Activated T-cell treated with anti-CD3 and anti-CD28 coated beads, Interleukin-2, amount 50 U/mL, for 72 hours (primary cell): ENCODE measurements at regions not wholly inside any gene's neighbourhood (a gene's known extent, or its start where the extent isn't known, plus 50 kb on each side); places are given as distances from the start of the nearest gene placed in this dataset.

Experiments used
- ATAC-seq, 2 donors: fragments of 150-1000 bp; cut with Tn5 transposase; replicated peaks in 1 of 2; 2 replicates each; pipeline ENCODE4 v1.10.0; 2021; ENCODE audit warnings: moderate library complexity in 2 of 2, mild to moderate bottlenecking in 1 of 2
- DNase-seq, 2 donors: peaks; one replicate each; pipeline ENCODE4 v3.0.0; 2021 to 2022; ENCODE audit warnings: mixed read lengths in 1 of 2
- H3K27ac Mint-ChIP-seq: one replicate; pipeline ENCODE4 v1.8.0; 2022; ENCODE audit warnings: mild to moderate bottlenecking, moderate library complexity, mixed read lengths
- H3K27me3 Mint-ChIP-seq: one replicate; pipeline ENCODE4 v1.8.0; 2022; ENCODE audit warnings: low read depth, mixed read lengths
- H3K36me3 Mint-ChIP-seq, 2 donors: one replicate each; pipeline ENCODE4 v1.8.0; 2022; ENCODE audit warnings: mixed read lengths in 2 of 2, mild to moderate bottlenecking in 1 of 2; ENCODE audit not compliant: insufficient read depth in 2 of 2
- H3K4me1 Mint-ChIP-seq: one replicate; pipeline ENCODE4 v1.8.0; 2022; ENCODE audit warnings: low read depth, mixed read lengths
- H3K4me3 Mint-ChIP-seq, 2 donors: one replicate each; pipeline ENCODE4 v1.8.0; 2022; ENCODE audit warnings: mild to moderate bottlenecking in 2 of 2, mixed read lengths in 2 of 2, moderate library complexity in 2 of 2
- H3K9me3 Mint-ChIP-seq, 2 donors: one replicate each; pipeline ENCODE4 v1.8.0; 2022; ENCODE audit warnings: mixed read lengths in 2 of 2

- Mint-ChIP-seq H3K27me3 (no peaks in the 10 kb centered on the region), H3K36me3 (no peaks in the 10 kb centered on the region), H3K9me3 (no peaks in the 10 kb centered on the region), H3K4me1 (peaks cover 7% of the 10 kb centered on the region), H3K4me3 (no peak overlapping the region), H3K27ac (no peak overlapping the region)
- DNase-seq, result no peak
- ATAC-seq, result no peak
These were observed 152.9 kb downstream of the SNX19 start for GRCh38 chr11:130763087-130763980.

- Mint-ChIP-seq H3K36me3 (no peaks in the 10 kb centered on the region), H3K27ac (no peak overlapping the region), H3K9me3 (no peaks in the 10 kb centered on the region), H3K4me1 (peaks cover 7% of the 10 kb centered on the region), H3K4me3 (no peak overlapping the region), H3K27me3 (no peaks in the 10 kb centered on the region)
- no peak for ATAC-seq
- DNase-seq, result no peak
These were observed 150.9 kb downstream of the SNX19 start for GRCh38 chr11:130765406-130765805.

- Mint-ChIP-seq H3K9me3 (no peaks in the 10 kb centered on the region), H3K27me3 (no peaks in the 10 kb centered on the region), H3K4me3 (no peak overlapping the region), H3K36me3 (no peaks in the 10 kb centered on the region), H3K27ac (no peak overlapping the region), H3K4me1 (peaks cover 7% of the 10 kb centered on the region)
- DNase-seq, result no peak
- ATAC-seq, result no peak
These were observed 150.2 kb downstream of the SNX19 start for GRCh38 chr11:130765951-130766649.

GRCh38 chr11:130766650-130767565, 149.4 kb downstream of the SNX19 start:
- Mint-ChIP-seq H3K9me3 (no peaks in the 10 kb centered on the region), H3K4me1 (peaks cover 7% of the 10 kb centered on the region), H3K27me3 (no peaks in the 10 kb centered on the region), H3K27ac (no peak overlapping the region), H3K4me3 (no peak overlapping the region), H3K36me3 (no peaks in the 10 kb centered on the region)
- DNase-seq (no peak), ATAC-seq (no peak)

- H3K27me3 Mint-ChIP-seq, result no peaks in the 10 kb centered on the region
- no peak overlapping the region for H3K4me3 Mint-ChIP-seq
- H3K9me3 Mint-ChIP-seq, result no peaks in the 10 kb centered on the region
- DNase-seq, result no peak
- no peaks in the 10 kb centered on the region for H3K36me3 Mint-ChIP-seq
- no peak for ATAC-seq
- peaks cover 7% of the 10 kb centered on the region for H3K4me1 Mint-ChIP-seq
- no peak overlapping the region for H3K27ac Mint-ChIP-seq
These were observed 146.3 kb downstream of the SNX19 start for GRCh38 chr11:130769782-130770535.

DNA sequence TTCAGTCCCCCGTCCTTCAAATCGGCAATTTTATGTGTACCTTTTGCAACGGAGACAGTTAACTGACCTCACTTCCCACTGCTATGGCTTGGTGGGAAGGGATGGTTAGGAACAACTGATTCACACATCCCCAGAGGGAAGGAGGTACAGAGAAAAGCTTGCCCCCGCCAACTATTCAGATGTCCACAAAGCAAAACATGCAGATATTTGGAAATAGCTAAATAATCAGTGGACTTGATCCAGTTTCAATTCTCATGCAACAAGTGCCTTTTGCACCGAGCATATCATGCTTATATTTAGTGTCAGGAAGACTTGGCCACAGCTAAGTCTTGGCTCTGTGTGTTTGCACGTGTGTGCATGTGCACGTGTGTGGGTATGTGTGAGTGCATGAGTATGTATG, 144.6 kb downstream of the SNX19 start:
- Mint-ChIP-seq H3K27me3 (no peaks in the 10 kb centered on the region), H3K4me3 (no peak overlapping the region), H3K27ac (no peak overlapping the region), H3K9me3 (no peaks in the 10 kb centered on the region), H3K36me3 (no peaks in the 10 kb centered on the region), H3K4me1 (no peaks in the 10 kb centered on the region)
- no peak for ATAC-seq
- DNase-seq, result no peak

GRCh38 chr11:130772266-130773227, 143.7 kb downstream of the SNX19 start:
- no peak overlapping the region for H3K27ac Mint-ChIP-seq
- H3K4me1 Mint-ChIP-seq, result no peaks in the 10 kb centered on the region
- ATAC-seq, result no peak
- H3K4me3 Mint-ChIP-seq, result no peak overlapping the region
- DNase-seq, result no peak
- no peaks in the 10 kb centered on the region for H3K36me3 Mint-ChIP-seq
- H3K27me3 Mint-ChIP-seq, result no peaks in the 10 kb centered on the region
- H3K9me3 Mint-ChIP-seq, result no peaks in the 10 kb centered on the region

- Mint-ChIP-seq H3K27ac (no peak overlapping the region), H3K4me3 (no peak overlapping the region), H3K4me1 (no peaks in the 10 kb centered on the region), H3K9me3 (no peaks in the 10 kb centered on the region), H3K27me3 (no peaks in the 10 kb centered on the region), H3K36me3 (no peaks in the 10 kb centered on the region)
- no peak for DNase-seq
- no peak for ATAC-seq
These were observed 142.9 kb downstream of the SNX19 start for GRCh38 chr11:130773244-130773820.

DNA sequence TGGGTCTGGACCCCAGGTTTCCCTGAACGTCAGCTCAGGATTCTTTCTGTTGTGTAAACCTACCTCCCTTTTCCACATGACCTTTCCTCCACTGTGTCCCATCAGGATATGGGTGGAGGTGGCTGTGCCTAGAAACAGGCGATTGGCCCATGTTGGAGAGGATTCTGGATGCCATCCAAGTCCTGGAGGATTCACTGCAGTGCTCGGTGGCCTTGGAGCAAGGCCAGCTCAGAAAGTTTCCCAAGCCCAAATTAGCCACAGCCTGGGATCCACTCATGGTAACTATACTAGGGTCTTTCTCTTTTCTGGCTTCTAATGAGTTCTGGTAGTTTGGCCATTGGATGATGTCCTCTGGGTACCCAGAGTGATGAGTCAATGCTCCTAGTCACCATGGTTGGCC, 141.6 kb downstream of the SNX19 start:
- no peaks in the 10 kb centered on the region for H3K36me3 Mint-ChIP-seq
- no peak overlapping the region for H3K27ac Mint-ChIP-seq
- no peaks in the 10 kb centered on the region for H3K27me3 Mint-ChIP-seq
- H3K4me1 Mint-ChIP-seq, result no peaks in the 10 kb centered on the region
- DNase-seq (no peak), ATAC-seq (no peak)
- no peaks in the 10 kb centered on the region for H3K9me3 Mint-ChIP-seq
- no peak overlapping the region for H3K4me3 Mint-ChIP-seq

- Mint-ChIP-seq H3K9me3 (no peaks in the 10 kb centered on the region), H3K4me3 (no peak overlapping the region)
These were observed 140.8 kb downstream of the SNX19 start for GRCh38 chr11:130775306-130776060.

GRCh38 chr11:130776061-130776419, 140.2 kb downstream of the SNX19 start:
- H3K4me1 Mint-ChIP-seq, result no peaks in the 10 kb centered on the region
- no peaks in the 10 kb centered on the region for H3K9me3 Mint-ChIP-seq
- no peak overlapping the region for H3K4me3 Mint-ChIP-seq
- H3K36me3 Mint-ChIP-seq, result no peaks in the 10 kb centered on the region
- no peak overlapping the region for H3K27ac Mint-ChIP-seq
- H3K27me3 Mint-ChIP-seq, result no peaks in the 10 kb centered on the region
- DNase-seq (no peak), ATAC-seq (no peak)

More at GRCh38 chr11:130775306-130776060, 140.8 kb downstream of the SNX19 start:
- DNase-seq (no peak), ATAC-seq (no peak)
- Mint-ChIP-seq H3K36me3 (no peaks in the 10 kb centered on the region), H3K4me1 (no peaks in the 10 kb centered on the region), H3K27me3 (no peaks in the 10 kb centered on the region), H3K27ac (no peak overlapping the region)
